Adrenal gland (tissue), 9 donors: ENCODE measurements at regions not wholly inside any gene's neighbourhood (a gene's known extent, or its start where the extent isn't known, plus 50 kb on each side); places are given as distances from the start of the nearest gene placed in this dataset.
A peak's percentile ranks its signal among the peaks of the same experiment; 100 is the strongest.

ENCODE experiments used
- DNase-seq, 7 donors: peaks; one replicate each; pipeline ENCODE4 v3.0.0-alpha.2; 2019 to 2020
- H3K27ac ChIP-seq, 5 donors: fragments of 200-600 bp; sonication (generic) in 4 of 5; 1 replicate in 3 of 5; 2 replicates in 2 of 5; pipeline versions ENCODE4 v1.5.1 to v1.8.0; 2016 to 2020; ENCODE audit warnings: mild to moderate bottlenecking in 1 of 5
- H3K27me3 ChIP-seq: fragments of 200-600 bp; 2 replicates; pipeline ENCODE4 v1.8.0; 2021
- H3K36me3 ChIP-seq, 2 donors: fragments of 200-600 bp; replicated peaks in 1 of 2; 1 replicate in 1 of 2; 2 replicates in 1 of 2; pipeline versions ENCODE4 v1.5.1 to v1.8.0; 2018 to 2022
- H3K4me1 ChIP-seq, 2 donors: fragments of 200-600 bp; replicated peaks in 1 of 2; 1 replicate in 1 of 2; 2 replicates in 1 of 2; pipeline versions ENCODE4 v1.5.1 to v1.8.0; 2018 to 2021
- H3K4me3 ChIP-seq, 4 donors: fragments of 200-600 bp; sonication (generic) in 3 of 4; one replicate each; pipeline ENCODE4 v1.5.1; 2016 to 2018
- H3K9me3 ChIP-seq, 3 donors: fragments of 200-600 bp; sonication (generic) in 1 of 3; replicated peaks in 1 of 3; 1 replicate in 2 of 3; 2 replicates in 1 of 3; pipeline versions ENCODE4 v1.5.1 to v1.8.0; 2016 to 2021
- CTCF ChIP-seq, 6 experiments: fragments of 450-650 bp in 4 of 6; fragments of 200-600 bp in 2 of 6; sonication (generic) in 1 of 6; IDR thresholded peaks; 1 replicate in 5 of 6; 2 replicates in 1 of 6; pipeline versions ENCODE4 v1.5.1 to v1.8.0; 2016 to 2021; ENCODE audit warnings: antibody characterized with exemption in 6 of 6, mild to moderate bottlenecking in 2 of 6, moderate library complexity in 1 of 6
- POLR2A ChIP-seq, 2 donors: fragments of 450-650 bp; IDR thresholded peaks; one replicate each; pipeline ENCODE4 v1.6.1; 2017; ENCODE audit warnings: antibody characterized with exemption in 2 of 2, mild to moderate bottlenecking in 2 of 2, moderate library complexity in 1 of 2
- WGBS, 4 donors: extraction: QIAGEN DNeasy Blood & Tissue Kit in 2 of 4; methylation state at CpG; one replicate each; pipeline versions ENCODE4 v1.1.5 to v1.1.7; 2013 to 2017; 5-methylcytosine and 5-hydroxymethylcytosine counted together
- intact Hi-C, 2 donors: fragments of 100-400 bp; cut with DNase I; formaldehyde crosslinking; loops; one replicate each; pipeline versions ENCODE4 v1.14.1 to v1.15.0; 2022 to 2023
- donor health status: healthy with polysubstance abuse.
- donor health status: Bipolar disorder and iron deficiency.
- donor health status: DM: yes; HTN: yes; CAD: no.
- donor health status: DM: no; HTN: no; CAD: no.
- donor health status: DM: no; HTN: no; CAD: no.

GRCh38 chr9:87062746-87063145 lies 115.4 kb upstream of the GAS1 start:
- peaks cover 0 to 3% of the 10 kb centered on the region in 2 donors for H3K4me1 ChIP-seq
- intact Hi-C loops, result no loop called here
- TF ChIP-seq CTCF (IDR thresholded peaks at IDR 0.05), result no peak
- no peak for TF ChIP-seq POLR2A (IDR thresholded peaks at IDR 0.05)
- no peak for DNase-seq
- no peaks in the 10 kb centered on the region for H3K9me3 ChIP-seq
- H3K27me3 ChIP-seq, result no peaks in the 10 kb centered on the region
- H3K36me3 ChIP-seq, result no peaks in the 10 kb centered on the region
- peak overlapping the region in 2 of 5 donors; percentile 19 to 56 for H3K27ac ChIP-seq
- no peak overlapping the region for H3K4me3 ChIP-seq

DNA sequence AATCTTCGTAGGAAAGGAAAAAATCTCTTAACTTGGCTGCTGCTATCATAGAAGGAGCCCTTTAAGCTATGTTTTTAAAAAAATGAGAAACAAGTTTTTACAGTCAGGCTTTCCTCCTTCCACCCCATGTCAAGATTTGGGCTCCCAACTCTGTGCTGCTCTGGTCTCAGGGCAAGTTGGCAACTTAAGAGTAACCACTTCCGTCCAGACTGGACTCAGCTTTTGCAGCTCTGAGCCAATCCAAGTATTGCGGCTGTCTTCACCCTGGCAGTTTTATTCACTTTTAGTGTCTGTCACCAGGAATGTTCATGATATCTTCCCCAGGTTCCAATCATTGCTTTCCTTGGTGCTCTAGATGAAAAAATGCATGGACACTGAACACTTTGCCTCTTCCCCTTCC lies 115.9 kb upstream of the GAS1 start:
- Histone ChIP-seq H3K27ac (peak overlapping the region in 3 of 5 donors; percentile 19 to 56 (median 54)), H3K27me3 (no peaks in the 10 kb centered on the region), H3K4me3 (no peak overlapping the region), H3K4me1 (peaks cover 0 to 3% of the 10 kb centered on the region in 2 donors), H3K9me3 (no peaks in the 10 kb centered on the region), H3K36me3 (no peaks in the 10 kb centered on the region)
- WGBS, 4 donors, result 69 to 79% (median 74%) methylated on average over 3 of the region's 3 CpGs
- DNase-seq, result no peak
- TF ChIP-seq POLR2A (IDR thresholded peaks at IDR 0.05), result no peak
- TF ChIP-seq CTCF (IDR thresholded peaks at IDR 0.05), result no peak
- intact Hi-C loops, result no loop called here

- Histone ChIP-seq H3K9me3 (no peaks in the 10 kb centered on the region), H3K4me1 (peaks cover 0 to 3% of the 10 kb centered on the region in 2 donors), H3K36me3 (no peaks in the 10 kb centered on the region), H3K27ac (peak overlapping the region in 3 of 5 donors; percentile 19 to 56 (median 54)), H3K27me3 (no peaks in the 10 kb centered on the region), H3K4me3 (no peak overlapping the region)
- no peak for TF ChIP-seq POLR2A (IDR thresholded peaks at IDR 0.05)
- TF ChIP-seq CTCF (IDR thresholded peaks at IDR 0.05), result no peak
- WGBS, 4 donors, result 15 to 35% (median 25%) methylated on average over 1 of the region's 1 CpG
- intact Hi-C loops, result no loop called here
- DNase-seq, result peak in 6 of 7 donors; percentile 18 to 63 (median 30)
These were observed 116.6 kb upstream of the GAS1 start for GRCh38 chr9:87063871-87064270.

DNA sequence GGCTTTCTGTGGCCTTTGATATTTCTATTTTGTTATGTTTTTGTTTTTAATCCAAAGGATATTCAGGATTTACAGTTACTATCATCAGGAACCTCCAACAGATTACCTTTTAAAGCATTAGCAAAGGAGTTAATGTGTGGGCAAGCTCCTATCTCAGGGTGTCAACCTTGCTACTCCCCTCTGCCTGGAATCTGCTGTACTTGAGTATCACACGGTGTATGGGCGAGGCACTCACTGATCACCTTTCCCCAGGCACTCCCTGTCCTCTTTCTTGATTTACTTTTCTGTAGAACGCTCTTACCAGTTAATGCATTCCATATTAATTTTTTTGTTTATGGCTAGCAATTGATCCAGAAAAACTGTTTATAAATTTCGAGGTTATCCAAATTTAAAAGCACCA lies 117.0 kb upstream of the GAS1 start:
- H3K36me3 ChIP-seq, result no peaks in the 10 kb centered on the region
- no peak for DNase-seq
- 74 to 82% (median 80%) methylated on average over 4 of the region's 4 CpGs for WGBS, 4 donors
- H3K4me1 ChIP-seq, result peaks cover 0 to 3% of the 10 kb centered on the region in 2 donors
- TF ChIP-seq POLR2A (IDR thresholded peaks at IDR 0.05) (no peak), CTCF (IDR thresholded peaks at IDR 0.05) (no peak)
- intact Hi-C loops, result no loop called here
- H3K27me3 ChIP-seq, result no peaks in the 10 kb centered on the region
- H3K27ac ChIP-seq, result peak overlapping the region in 1 of 5 donors; percentile 7
- no peaks in the 10 kb centered on the region for H3K9me3 ChIP-seq
- no peak overlapping the region for H3K4me3 ChIP-seq
